ENCODE measurements at regions not wholly inside any gene's neighbourhood (a gene's known extent, or its start where the extent isn't known, plus 50 kb on each side); places are given as distances from the start of the nearest gene placed in this dataset.
A peak's percentile ranks its signal among the peaks of the same experiment; 100 is the strongest.

DNA sequence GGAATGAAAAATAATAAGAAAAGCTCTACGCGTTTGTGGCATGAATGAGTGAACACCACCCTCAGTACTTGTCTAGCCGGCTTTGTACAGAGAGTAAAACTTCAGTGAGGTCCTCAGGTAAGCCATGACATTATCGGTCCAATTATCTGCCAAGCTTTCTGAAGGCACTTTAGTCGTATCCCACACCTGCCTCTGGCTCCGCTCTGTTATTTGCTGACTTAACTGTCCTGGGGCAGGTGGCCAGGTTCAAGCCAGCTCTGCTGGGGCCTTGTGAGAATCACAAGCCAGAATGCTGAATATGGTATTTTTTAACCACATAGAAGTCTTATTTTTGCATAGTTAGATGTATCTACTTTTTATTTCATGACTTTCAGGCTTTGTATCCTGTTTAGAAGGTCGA lies 66.0 kb upstream of the FHIP2A start:
- no peak overlapping the region for H3K4me3 ChIP-seq (ENCODE audit: low read length)
- H3K27me3 ChIP-seq (replicated peaks; ENCODE audit: control insufficient read depth, insufficient read depth, low read length), result no peaks in the 10 kb centered on the region
- no peak overlapping the region for H3K9ac ChIP-seq (ENCODE audit: low read length)
- DNase-seq (ENCODE audit: low read depth), result no peak
- peaks cover 34% of the 10 kb centered on the region for H3K4me1 ChIP-seq (ENCODE audit: control insufficient read depth, insufficient read depth, low read length)
- H3K9me3 ChIP-seq (ENCODE audit: control insufficient read depth, low read length), result no peaks in the 10 kb centered on the region
- no peaks in the 10 kb centered on the region for H3K36me3 ChIP-seq (ENCODE audit: control insufficient read depth, insufficient read depth, low read length, severe bottlenecking)

DNA sequence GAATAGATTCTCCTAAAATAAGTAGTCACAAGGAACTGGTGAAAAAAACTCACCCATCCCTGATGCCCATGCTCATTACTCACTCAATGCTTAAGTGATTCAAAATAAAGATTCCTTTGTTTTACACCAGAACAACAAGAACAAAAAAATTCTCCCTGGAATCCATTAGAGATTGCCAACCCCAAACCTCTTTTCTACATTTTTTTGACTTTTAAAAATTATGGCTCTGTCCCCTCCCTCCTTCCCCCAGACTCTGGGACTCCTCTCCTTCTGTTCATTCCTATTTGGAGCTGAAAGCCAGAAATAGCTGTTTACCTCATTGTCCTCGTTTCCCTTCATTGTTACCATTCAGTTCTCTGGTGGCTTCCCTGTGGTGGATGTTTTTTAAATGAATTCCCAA lies 63.2 kb upstream of the FHIP2A start:
- no peaks in the 10 kb centered on the region for H3K27me3 ChIP-seq (replicated peaks; ENCODE audit: control insufficient read depth, insufficient read depth, low read length)
- no peaks in the 10 kb centered on the region for H3K36me3 ChIP-seq (ENCODE audit: control insufficient read depth, insufficient read depth, low read length, severe bottlenecking)
- no peak overlapping the region for H3K4me3 ChIP-seq (ENCODE audit: low read length)
- no peaks in the 10 kb centered on the region for H3K9me3 ChIP-seq (ENCODE audit: control insufficient read depth, low read length)
- H3K4me1 ChIP-seq (ENCODE audit: control insufficient read depth, insufficient read depth, low read length), result peaks cover 28% of the 10 kb centered on the region
- H3K9ac ChIP-seq (ENCODE audit: low read length), result no peak overlapping the region
- no peak for DNase-seq (ENCODE audit: low read depth)

DNA sequence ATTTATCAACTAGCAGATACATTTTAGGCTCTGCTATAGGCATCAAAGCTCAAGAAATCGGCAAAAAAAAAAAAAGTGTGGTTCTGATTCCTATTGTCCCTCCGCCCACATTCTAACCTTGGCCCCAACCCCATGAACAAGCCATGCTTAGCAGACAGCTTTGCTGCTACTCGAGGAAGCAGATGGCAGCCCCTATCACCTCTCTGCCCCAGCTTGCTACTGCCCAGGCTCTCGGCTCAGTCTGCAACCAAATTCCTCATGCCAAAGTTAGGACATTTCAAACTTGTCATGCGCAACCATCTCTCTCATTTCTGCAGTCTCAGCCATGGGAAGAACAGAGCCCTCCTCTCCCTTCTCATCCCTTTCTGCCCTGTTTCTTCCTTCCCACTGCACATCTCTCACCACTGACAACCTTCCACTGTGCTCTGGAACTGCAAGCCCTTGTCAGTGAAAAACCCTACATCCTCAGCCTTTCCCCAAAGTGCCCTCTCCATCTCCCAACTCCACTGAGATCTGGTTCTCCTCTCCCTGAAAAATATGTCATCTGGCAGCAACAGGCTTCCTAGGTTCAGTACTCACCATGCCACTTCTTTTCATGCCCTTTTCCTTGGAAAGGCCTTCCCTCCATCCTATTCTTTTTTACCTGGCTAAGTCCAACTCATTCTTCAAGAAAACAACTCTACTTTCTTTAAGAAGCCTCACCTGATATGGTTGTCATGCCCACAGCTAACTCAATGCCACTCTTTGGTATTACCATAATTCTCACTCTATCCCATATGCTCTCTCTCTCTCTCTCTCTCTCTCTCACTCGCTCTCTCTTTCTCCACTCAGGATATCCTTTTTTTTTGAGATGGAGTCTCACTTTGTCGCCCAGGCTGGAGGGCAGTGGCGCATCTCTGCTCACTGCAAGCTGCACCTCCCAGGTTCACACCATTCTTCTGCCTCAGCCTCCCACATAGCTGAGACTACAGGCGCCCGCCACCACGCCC lies 60.1 kb upstream of the FHIP2A start:
- peaks cover 8% of the 10 kb centered on the region for H3K4me1 ChIP-seq (ENCODE audit: control insufficient read depth, insufficient read depth, low read length)
- no peak overlapping the region for H3K9ac ChIP-seq (ENCODE audit: low read length)
- no peaks in the 10 kb centered on the region for H3K9me3 ChIP-seq (ENCODE audit: control insufficient read depth, low read length)
- H3K36me3 ChIP-seq (ENCODE audit: control insufficient read depth, insufficient read depth, low read length, severe bottlenecking), result no peaks in the 10 kb centered on the region
- DNase-seq (ENCODE audit: low read depth), result no peak
- H3K27me3 ChIP-seq (replicated peaks; ENCODE audit: control insufficient read depth, insufficient read depth, low read length), result no peaks in the 10 kb centered on the region
- no peak overlapping the region for H3K4me3 ChIP-seq (ENCODE audit: low read length)

DNA sequence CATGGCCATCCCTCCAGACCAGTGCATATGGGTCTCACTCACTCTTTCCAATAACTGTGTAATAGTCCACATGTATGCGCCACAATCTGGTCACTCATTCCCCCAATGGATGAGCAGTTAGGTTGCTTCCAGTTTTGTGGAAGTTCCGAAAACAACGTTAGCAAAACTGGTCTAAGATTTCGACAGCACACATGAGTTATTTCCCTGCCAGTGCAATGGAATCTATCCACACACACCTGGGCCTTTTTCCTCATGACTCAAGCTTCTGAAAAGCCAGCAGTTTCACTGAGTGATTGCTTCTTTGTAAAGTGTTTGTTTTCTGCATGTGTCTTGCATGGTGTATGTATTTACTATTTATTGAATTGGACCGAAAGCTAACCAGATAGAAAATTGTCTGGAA lies 58.8 kb upstream of the FHIP2A start:
- DNase-seq (ENCODE audit: low read depth), result no peak
- Histone ChIP-seq H3K9me3 (ENCODE audit: control insufficient read depth, low read length) (no peaks in the 10 kb centered on the region), H3K27me3 (replicated peaks; ENCODE audit: control insufficient read depth, insufficient read depth, low read length) (no peaks in the 10 kb centered on the region), H3K4me1 (ENCODE audit: control insufficient read depth, insufficient read depth, low read length) (peaks cover 16% of the 10 kb centered on the region), H3K36me3 (ENCODE audit: control insufficient read depth, insufficient read depth, low read length, severe bottlenecking) (no peaks in the 10 kb centered on the region), H3K4me3 (ENCODE audit: low read length) (no peak overlapping the region), H3K9ac (ENCODE audit: low read length) (no peak overlapping the region)

DNA sequence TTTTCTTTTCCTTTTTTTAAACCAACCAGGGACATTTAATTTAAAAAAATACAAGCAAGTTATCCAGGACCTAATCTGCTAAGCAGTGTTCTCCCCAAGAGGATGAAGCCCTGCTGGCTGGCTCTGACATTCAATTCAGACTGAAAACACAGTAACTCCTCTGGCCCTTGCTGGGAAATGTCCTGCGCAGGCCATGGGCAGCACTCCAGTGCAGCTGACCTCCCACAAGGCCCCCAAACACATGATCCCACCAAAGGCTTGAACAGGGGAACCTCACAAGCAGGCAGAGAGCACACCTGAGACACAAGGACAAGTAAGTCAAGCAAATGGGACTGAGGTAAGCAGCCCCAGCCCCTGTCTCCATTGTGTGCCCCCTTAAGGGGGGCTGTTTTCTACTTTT lies 56.9 kb upstream of the FHIP2A start:
- H3K27me3 ChIP-seq (replicated peaks; ENCODE audit: control insufficient read depth, insufficient read depth, low read length), result no peaks in the 10 kb centered on the region
- DNase-seq (ENCODE audit: low read depth), result no peak
- peaks cover 9% of the 10 kb centered on the region for H3K4me1 ChIP-seq (ENCODE audit: control insufficient read depth, insufficient read depth, low read length)
- no peak overlapping the region for H3K4me3 ChIP-seq (ENCODE audit: low read length)
- H3K9me3 ChIP-seq (ENCODE audit: control insufficient read depth, low read length), result no peaks in the 10 kb centered on the region
- H3K9ac ChIP-seq (ENCODE audit: low read length), result no peak overlapping the region
- no peaks in the 10 kb centered on the region for H3K36me3 ChIP-seq (ENCODE audit: control insufficient read depth, insufficient read depth, low read length, severe bottlenecking)

DNA sequence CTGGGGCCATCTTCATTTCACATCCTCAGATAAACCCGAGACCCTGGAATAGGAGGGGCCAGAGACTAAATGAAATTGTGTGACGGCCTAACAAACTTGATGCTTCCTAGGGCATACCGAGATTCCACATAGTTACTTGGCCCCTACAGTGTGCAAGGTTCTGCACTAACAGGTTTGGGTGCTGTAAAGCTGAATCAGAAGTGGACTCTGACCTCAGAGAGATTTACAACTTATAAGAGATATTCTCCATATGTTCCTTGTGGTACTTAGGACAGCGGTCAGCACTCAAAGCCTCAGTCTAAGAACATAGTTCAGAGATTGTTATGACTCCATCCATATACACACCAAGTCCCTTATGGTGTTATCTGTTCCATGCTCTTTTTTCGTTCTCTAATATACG lies 55.1 kb upstream of the FHIP2A start:
- H3K4me3 ChIP-seq (ENCODE audit: low read length), result no peak overlapping the region

DNA sequence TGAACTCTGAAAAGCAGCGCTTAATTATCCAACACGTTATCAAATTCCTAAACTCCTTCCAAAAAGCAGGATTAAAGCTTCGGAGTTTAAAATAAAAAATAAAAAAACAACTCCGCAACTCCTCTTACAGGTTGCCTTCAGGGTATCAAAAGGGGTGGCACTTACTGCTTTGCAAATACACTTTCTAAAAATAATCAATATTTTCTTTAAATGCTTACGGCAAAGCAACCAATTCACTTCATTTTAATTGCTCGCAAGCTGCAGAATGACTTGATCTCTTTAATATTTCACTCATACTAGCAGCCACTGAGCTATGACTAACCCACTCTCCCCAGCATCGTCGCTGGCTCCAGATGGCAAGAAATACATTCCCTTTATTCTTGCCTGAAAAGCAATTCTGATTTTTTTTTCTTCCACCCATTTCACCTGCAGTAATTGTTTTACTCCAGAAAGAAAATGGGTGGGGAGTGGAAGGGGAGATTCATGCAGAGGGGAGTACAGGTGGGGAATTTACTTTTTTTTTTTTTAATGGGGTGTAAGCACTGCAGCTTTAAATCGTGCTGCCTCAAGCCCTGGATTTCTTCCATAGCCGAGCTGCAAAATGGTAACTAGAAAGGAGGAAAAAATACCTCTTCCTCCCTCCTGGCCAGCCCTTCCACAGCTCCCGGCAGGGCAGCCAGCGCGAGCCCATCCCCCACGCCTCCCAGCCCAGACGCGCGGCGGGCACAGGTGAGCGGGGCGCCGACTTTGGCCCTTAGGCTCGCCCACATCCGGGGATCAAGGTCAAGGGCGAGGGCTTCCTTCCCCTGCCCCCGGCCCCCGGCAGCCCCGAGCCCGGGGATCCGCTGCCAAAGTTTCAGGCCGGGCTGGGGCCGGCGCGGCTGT lies 54.2 kb upstream of the FHIP2A start:
- Histone ChIP-seq H3K9ac (ENCODE audit: low read length) (peak overlapping the region; percentile 60), H3K36me3 (ENCODE audit: control insufficient read depth, insufficient read depth, low read length, severe bottlenecking) (no peaks in the 10 kb centered on the region), H3K27me3 (replicated peaks; ENCODE audit: control insufficient read depth, insufficient read depth, low read length) (no peaks in the 10 kb centered on the region), H3K4me3 (ENCODE audit: low read length) (peak overlapping the region; percentile 83), H3K4me1 (ENCODE audit: control insufficient read depth, insufficient read depth, low read length) (peaks cover 9% of the 10 kb centered on the region), H3K9me3 (ENCODE audit: control insufficient read depth, low read length) (no peaks in the 10 kb centered on the region)
- DNase-seq (ENCODE audit: low read depth), result peak; percentile 74

More for the DNA sequence above, 55.1 kb upstream of the FHIP2A start:
- no peaks in the 10 kb centered on the region for H3K36me3 ChIP-seq (ENCODE audit: control insufficient read depth, insufficient read depth, low read length, severe bottlenecking)
- no peak for DNase-seq (ENCODE audit: low read depth)
- H3K9ac ChIP-seq (ENCODE audit: low read length), result no peak overlapping the region
- H3K9me3 ChIP-seq (ENCODE audit: control insufficient read depth, low read length), result no peaks in the 10 kb centered on the region
- H3K4me1 ChIP-seq (ENCODE audit: control insufficient read depth, insufficient read depth, low read length), result peaks cover 9% of the 10 kb centered on the region
- no peaks in the 10 kb centered on the region for H3K27me3 ChIP-seq (replicated peaks; ENCODE audit: control insufficient read depth, insufficient read depth, low read length)

DNA sequence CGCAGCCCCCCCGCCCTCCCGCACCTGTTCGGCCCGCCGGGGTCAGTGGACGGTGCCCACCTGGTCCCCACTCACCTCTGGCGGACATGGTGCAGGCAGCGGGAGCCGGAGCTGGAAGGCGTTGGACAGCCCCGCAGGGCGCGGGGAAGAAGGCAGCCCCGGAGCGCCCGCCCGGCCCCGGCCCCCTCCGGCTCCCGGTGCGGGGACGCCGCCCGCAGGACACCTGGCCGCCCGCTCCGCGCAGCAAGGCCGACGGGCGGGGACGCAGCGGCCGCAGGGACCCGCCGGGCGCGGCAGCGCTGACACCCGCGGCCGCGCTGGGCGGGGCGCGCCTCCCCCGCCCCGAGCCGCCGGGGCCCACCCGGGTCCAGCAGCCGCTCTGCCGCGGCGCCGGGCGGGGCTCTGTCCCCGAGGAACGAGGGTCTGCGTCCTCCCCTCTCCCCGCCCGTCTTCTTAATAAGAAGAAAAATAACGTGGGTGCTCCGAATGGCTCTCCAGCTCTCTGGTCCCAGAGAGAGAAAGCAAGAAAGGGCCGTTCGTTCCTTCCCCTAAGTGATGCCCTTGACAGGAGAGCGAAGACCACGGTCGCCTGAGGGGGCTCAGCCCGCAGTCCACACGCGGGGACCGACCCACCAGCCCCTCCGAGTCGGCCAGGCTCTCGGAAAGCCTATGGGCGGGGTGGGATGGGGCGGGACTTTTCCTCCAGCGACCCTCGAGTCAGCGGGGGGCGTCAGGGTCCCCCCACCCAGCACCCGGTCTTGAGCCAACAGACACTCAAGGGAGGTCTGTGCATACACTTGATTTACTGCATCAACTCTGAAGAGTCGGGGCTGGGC lies 53.4 kb upstream of the FHIP2A start:
- no peaks in the 10 kb centered on the region for H3K9me3 ChIP-seq (ENCODE audit: control insufficient read depth, low read length)
- H3K27me3 ChIP-seq (replicated peaks; ENCODE audit: control insufficient read depth, insufficient read depth, low read length), result no peaks in the 10 kb centered on the region
- peak overlapping the region; percentile 60 for H3K9ac ChIP-seq (ENCODE audit: low read length)
- peak overlapping the region; percentile 83 for H3K4me3 ChIP-seq (ENCODE audit: low read length)
- H3K36me3 ChIP-seq (ENCODE audit: control insufficient read depth, insufficient read depth, low read length, severe bottlenecking), result no peaks in the 10 kb centered on the region
- DNase-seq (ENCODE audit: low read depth), result peak; percentile 61
- H3K4me1 ChIP-seq (ENCODE audit: control insufficient read depth, insufficient read depth, low read length), result peaks cover 9% of the 10 kb centered on the region

DNA sequence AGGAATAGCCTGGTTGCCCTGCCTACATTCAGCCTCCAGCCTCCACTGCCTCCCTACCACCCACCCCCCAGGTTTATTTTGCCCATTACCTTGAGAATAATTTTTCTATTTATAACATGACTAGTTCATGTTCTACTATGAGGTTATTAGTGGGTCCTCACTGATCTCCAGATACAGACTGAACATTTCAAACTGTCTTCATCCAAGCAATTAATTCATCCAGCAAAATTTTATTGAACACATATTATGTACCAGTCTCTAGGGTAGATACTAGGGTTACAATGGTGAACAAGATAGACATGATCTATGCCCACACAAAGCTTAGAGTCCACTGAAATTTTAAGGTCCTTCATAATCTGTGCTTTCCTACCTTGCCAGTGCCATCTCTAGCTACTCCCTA lies 51.6 kb upstream of the FHIP2A start:
- Histone ChIP-seq H3K36me3 (ENCODE audit: control insufficient read depth, insufficient read depth, low read length, severe bottlenecking) (no peaks in the 10 kb centered on the region), H3K27me3 (replicated peaks; ENCODE audit: control insufficient read depth, insufficient read depth, low read length) (no peaks in the 10 kb centered on the region), H3K9me3 (ENCODE audit: control insufficient read depth, low read length) (no peaks in the 10 kb centered on the region), H3K4me3 (ENCODE audit: low read length) (no peak overlapping the region), H3K9ac (ENCODE audit: low read length) (no peak overlapping the region), H3K4me1 (ENCODE audit: control insufficient read depth, insufficient read depth, low read length) (peaks cover 9% of the 10 kb centered on the region)
- DNase-seq (ENCODE audit: low read depth), result no peak

DNA sequence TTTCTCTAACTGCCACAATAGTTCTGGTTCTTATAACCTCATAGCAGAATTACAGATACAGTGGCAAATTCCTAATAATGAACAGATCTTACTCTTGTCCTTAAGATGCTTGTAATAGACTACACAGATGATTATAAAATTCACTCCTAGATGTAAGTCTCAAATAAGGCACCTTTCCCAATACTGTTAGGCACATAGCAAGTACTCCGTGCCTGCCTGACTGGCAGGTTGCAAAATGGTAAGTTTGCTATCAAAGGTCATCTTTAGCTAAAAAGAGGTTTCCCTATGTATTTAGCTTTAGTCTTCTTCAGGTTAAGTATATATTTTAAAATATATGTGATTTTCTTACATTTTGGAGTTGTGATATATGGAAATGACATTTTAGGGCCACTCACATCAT lies 50.4 kb upstream of the FHIP2A start:
- Histone ChIP-seq H3K4me1 (ENCODE audit: control insufficient read depth, insufficient read depth, low read length) (peaks cover 9% of the 10 kb centered on the region), H3K36me3 (ENCODE audit: control insufficient read depth, insufficient read depth, low read length, severe bottlenecking) (no peaks in the 10 kb centered on the region), H3K9ac (ENCODE audit: low read length) (no peak overlapping the region), H3K9me3 (ENCODE audit: control insufficient read depth, low read length) (no peaks in the 10 kb centered on the region), H3K27me3 (replicated peaks; ENCODE audit: control insufficient read depth, insufficient read depth, low read length) (no peaks in the 10 kb centered on the region), H3K4me3 (ENCODE audit: low read length) (no peak overlapping the region)
- DNase-seq (ENCODE audit: low read depth), result no peak

Data from adipocyte (in vitro differentiated cells).